ENCODE measurements at regions not wholly inside any gene's neighbourhood (a gene's known extent, or its start where the extent isn't known, plus 50 kb on each side); places are given as distances from the start of the nearest gene placed in this dataset.

DNA sequence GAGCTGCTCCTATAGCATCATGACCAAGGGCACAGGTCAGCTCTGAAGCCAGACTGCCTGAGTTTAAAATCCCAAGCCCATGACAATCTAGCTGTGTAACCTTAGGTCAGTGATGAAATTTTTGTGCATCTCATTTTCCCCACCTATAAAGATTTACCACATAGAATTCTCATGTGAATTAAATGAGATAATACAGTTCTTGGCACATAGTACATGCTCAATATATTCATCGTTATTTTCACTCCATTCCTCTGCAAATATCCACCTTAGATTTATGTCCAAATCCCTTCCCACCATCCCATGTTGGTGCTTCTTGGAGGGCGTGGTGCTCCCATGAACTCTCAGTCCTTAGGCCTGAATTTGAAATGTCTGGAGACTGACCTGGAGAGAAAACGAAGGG, 300.1 kb downstream of the TLE3 start:
- Mint-ChIP-seq H3K4me3 (no peak overlapping the region), H3K36me3 (ENCODE audit: low read depth) (no peaks in the 10 kb centered on the region), H3K4me1 (peaks cover 5% of the 10 kb centered on the region), H3K27me3 (ENCODE audit: insufficient read depth) (peaks cover 5% of the 10 kb centered on the region), H3K9me3 (no peaks in the 10 kb centered on the region), H3K27ac (no peak overlapping the region)
- WGBS, 2 experiments (ENCODE audit: insufficient coverage in 1 of 2, insufficient read length in 1 of 2): 91 to 95% methylated on average over 2 to 3 of the region's 3 CpGs
- Histone ChIP-seq H3K27ac (ENCODE audit: low read depth, low read length) (no peak overlapping the region), H3K4me1 (ENCODE audit: control insufficient read depth, insufficient read depth, low read length) (peaks cover 6% of the 10 kb centered on the region), H3K9ac (ENCODE audit: extremely low read depth, low read length, poor library complexity, severe bottlenecking) (no peak overlapping the region), H3K36me3 (ENCODE audit: control insufficient read depth, insufficient read depth, low read length) (no peaks in the 10 kb centered on the region), H3K4me3 (ENCODE audit: low read length) (no peak overlapping the region), H3K9me3 (ENCODE audit: control insufficient read depth, low read length) (no peaks in the 10 kb centered on the region), H3K27me3 (ENCODE audit: control insufficient read depth, insufficient read depth, low read length, poor library complexity, severe bottlenecking) (no peaks in the 10 kb centered on the region)
- DNase-seq: no peak
- TF ChIP-seq, protein P1, sequence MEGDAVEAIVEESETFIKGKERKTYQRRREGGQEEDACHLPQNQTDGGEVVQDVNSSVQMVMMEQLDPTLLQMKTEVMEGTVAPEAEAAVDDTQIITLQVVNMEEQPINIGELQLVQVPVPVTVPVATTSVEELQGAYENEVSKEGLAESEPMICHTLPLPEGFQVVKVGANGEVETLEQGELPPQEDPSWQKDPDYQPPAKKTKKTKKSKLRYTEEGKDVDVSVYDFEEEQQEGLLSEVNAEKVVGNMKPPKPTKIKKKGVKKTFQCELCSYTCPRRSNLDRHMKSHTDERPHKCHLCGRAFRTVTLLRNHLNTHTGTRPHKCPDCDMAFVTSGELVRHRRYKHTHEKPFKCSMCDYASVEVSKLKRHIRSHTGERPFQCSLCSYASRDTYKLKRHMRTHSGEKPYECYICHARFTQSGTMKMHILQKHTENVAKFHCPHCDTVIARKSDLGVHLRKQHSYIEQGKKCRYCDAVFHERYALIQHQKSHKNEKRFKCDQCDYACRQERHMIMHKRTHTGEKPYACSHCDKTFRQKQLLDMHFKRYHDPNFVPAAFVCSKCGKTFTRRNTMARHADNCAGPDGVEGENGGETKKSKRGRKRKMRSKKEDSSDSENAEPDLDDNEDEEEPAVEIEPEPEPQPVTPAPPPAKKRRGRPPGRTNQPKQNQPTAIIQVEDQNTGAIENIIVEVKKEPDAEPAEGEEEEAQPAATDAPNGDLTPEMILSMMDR (conservative IDR thresholded peaks at IDR 0.05): no peak

DNA sequence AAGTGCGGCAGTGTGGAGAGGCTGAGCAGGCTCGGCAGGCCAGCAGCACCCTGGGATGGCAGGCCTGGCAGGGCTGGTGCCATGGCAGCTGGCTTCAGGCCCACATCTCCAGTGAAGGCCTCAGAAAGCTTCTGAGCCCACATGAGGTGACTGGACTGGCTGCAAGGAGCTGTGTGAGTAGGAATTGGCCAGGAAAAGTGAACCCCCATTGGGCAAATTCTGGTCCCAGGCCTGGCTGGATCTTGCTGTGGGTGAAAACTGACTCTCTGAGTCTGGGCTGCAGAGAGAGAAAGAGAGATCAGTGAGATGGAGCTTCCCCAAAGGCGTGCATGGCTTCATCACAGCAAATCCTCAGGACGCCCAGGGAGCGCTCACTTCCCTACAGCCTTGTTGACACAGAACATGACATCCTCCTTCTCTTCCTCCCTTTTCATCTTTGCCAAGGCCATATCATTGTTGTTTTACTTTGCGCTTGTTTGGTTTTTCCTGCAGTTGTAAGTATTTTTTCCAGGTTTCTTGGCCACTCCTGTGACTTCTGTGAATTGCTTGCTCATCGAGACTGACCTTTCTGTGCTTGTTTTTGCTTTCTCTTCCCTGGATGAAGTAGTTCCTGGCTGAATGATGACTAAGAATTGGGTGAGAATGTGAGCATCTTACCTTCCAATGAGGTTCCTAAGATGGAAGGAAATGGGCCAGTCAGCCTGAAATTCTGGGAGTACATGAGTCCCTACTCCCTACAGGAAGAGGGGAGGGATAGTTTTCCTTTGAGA, 299.1 kb downstream of the TLE3 start:
- no peaks in the 10 kb centered on the region for H3K36me3 ChIP-seq (ENCODE audit: control insufficient read depth, insufficient read depth, low read length)
- Mint-ChIP-seq H3K9me3 (no peaks in the 10 kb centered on the region), H3K27me3 (ENCODE audit: insufficient read depth) (peaks cover 5% of the 10 kb centered on the region), H3K4me3 (no peak overlapping the region), H3K27ac (no peak overlapping the region), H3K4me1 (peaks cover 4% of the 10 kb centered on the region), H3K36me3 (ENCODE audit: low read depth) (no peaks in the 10 kb centered on the region)
- no peak overlapping the region for H3K9ac ChIP-seq (ENCODE audit: extremely low read depth, low read length, poor library complexity, severe bottlenecking)
- peaks cover 3% of the 10 kb centered on the region for H3K4me1 ChIP-seq (ENCODE audit: control insufficient read depth, insufficient read depth, low read length)
- 96% methylated on average over 3 to 7 of the region's 7 CpGs for WGBS, 2 experiments (ENCODE audit: insufficient coverage in 1 of 2, insufficient read length in 1 of 2)
- TF ChIP-seq, protein P1 (conservative IDR thresholded peaks at IDR 0.05): no peak
- H3K9me3 ChIP-seq (ENCODE audit: control insufficient read depth, low read length): no peaks in the 10 kb centered on the region
- DNase-seq: peak; percentile 38
- H3K27me3 ChIP-seq (ENCODE audit: control insufficient read depth, insufficient read depth, low read length, poor library complexity, severe bottlenecking): no peaks in the 10 kb centered on the region
- no peak overlapping the region for H3K27ac ChIP-seq (ENCODE audit: low read depth, low read length)
- H3K4me3 ChIP-seq (ENCODE audit: low read length): no peak overlapping the region

DNA sequence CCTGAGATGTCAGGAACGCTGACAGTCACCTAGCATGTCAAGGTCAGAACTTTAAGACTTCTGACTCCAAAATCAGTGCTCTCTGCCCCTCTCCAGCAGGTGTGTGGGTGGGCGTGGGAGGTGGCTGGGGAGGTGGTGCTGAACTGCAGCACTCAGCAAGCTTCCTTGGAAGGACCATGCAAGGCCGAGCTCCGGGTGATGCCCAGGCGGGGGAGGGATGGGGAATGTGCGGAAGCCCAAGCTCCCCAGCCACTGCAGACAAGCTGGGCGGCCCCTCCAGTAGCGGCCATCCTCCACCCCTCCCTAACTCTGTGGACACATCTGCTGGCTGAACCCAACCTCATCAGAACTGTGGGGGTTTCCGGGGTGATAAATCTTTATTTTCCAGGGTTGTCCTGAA, 296.6 kb downstream of the TLE3 start:
- no peaks in the 10 kb centered on the region for H3K27me3 ChIP-seq (ENCODE audit: control insufficient read depth, insufficient read depth, low read length, poor library complexity, severe bottlenecking)
- DNase-seq: no peak
- no peak overlapping the region for H3K9ac ChIP-seq (ENCODE audit: extremely low read depth, low read length, poor library complexity, severe bottlenecking)
- Mint-ChIP-seq H3K4me1 (no peaks in the 10 kb centered on the region), H3K9me3 (no peaks in the 10 kb centered on the region), H3K4me3 (no peak overlapping the region), H3K36me3 (ENCODE audit: low read depth) (no peaks in the 10 kb centered on the region), H3K27me3 (ENCODE audit: insufficient read depth) (peaks cover 5% of the 10 kb centered on the region), H3K27ac (no peak overlapping the region)
- no peaks in the 10 kb centered on the region for H3K4me1 ChIP-seq (ENCODE audit: control insufficient read depth, insufficient read depth, low read length)
- no peaks in the 10 kb centered on the region for H3K36me3 ChIP-seq (ENCODE audit: control insufficient read depth, insufficient read depth, low read length)
- H3K9me3 ChIP-seq (ENCODE audit: control insufficient read depth, low read length): no peaks in the 10 kb centered on the region
- no peak overlapping the region for H3K27ac ChIP-seq (ENCODE audit: low read depth, low read length)
- 69 to 77% methylated on average over 5 to 9 of the region's 9 CpGs for WGBS, 2 experiments (ENCODE audit: insufficient coverage in 1 of 2, insufficient read length in 1 of 2)
- no peak overlapping the region for H3K4me3 ChIP-seq (ENCODE audit: low read length)
- TF ChIP-seq, protein P1 (conservative IDR thresholded peaks at IDR 0.05): no peak

Data from endodermal cell (in vitro differentiated cells).